ENCODE measurements at regions not wholly inside any gene's neighbourhood (a gene's known extent, or its start where the extent isn't known, plus 50 kb on each side); places are given as distances from the start of the nearest gene placed in this dataset.
A peak's percentile ranks its signal among the peaks of the same experiment; 100 is the strongest.

DNA sequence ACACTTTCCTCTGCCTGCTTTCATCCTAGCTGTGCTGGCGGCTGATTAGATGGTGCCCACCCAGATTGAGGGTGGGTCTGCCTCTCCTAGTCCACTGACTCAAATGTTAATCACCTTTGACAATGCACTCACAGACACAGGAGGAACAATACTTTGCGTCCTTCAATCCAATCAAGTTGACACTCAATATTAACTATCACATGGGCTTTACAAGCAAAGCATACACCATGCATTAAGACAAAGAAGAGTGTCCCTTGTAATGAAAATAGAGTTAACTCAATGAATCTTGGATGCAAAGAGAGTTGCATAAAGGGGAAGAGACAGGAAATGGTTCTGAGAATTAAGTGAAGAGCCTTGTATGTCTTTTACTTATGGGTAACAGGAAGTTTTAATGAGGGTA is 298.7 kb upstream of the BRINP1 start:
- DNase-seq = no peak
- intact Hi-C loops (cut with DNase I, micrococcal nuclease) = no loop called here
- ATAC-seq = no peak

DNA sequence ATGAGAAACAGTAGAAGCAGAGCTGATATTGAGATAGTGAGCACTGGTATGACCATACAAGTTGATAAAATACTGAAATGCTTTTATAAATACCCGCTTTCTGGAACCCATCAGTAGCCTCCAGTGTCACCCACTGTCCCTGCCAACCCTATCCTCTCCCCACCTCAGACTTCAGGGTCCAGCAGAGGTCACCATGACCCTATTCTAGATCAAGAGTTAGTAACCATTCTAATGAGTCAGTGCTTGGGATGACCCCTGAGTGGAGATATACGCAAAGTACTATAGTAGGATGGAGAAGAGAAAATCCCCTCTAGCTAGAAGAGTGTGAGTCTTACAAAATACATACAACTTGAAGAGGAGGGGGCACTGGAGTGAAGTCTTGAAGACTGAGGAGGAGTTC is 297.9 kb upstream of the BRINP1 start:
- no peak for ATAC-seq
- intact Hi-C loops (cut with DNase I, micrococcal nuclease) = no loop called here
- no peak for DNase-seq

DNA sequence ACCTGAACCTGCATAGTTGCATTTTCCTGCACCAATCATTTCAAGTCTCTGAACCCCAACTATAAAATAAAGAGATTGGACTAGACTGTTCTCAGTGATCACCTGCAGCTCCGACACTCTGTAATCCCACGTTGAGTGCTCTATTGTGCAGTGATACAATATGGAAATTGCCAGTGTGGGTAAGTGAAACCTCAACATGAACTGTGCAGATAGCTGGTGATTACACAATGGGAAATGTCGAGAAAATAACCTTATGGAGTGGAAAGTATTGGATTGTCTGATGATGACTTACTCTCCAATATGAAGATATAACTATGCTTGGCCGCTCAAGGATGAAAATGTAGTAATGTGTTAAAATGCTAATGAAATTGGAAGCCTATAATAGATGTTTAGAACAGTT is 293.1 kb upstream of the BRINP1 start:
- ATAC-seq (no peak), DNase-seq (no peak)
- intact Hi-C loops (cut with DNase I, micrococcal nuclease) = no loop called here

DNA sequence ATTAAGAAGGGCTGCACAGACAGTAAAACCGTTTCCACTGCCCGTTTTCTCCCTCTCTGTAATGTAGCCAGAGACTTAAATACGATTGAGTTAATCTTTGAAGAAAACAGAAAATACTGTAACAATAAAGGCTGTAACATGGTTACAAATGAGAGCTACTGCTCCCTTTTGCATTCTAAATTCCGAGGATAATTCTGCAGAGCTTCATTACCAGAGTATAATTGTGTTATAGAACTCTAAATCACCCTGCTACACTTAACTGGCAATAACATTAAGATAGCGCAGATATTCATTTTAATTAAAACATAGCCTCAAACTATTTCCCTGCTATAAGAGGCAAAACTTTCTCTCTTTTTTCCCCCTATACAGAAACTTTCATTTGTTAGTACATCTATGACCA is 283.7 kb upstream of the BRINP1 start:
- DNase-seq (no peak), ATAC-seq (no peak)
- intact Hi-C loops (cut with DNase I, micrococcal nuclease) = no loop called here

DNA sequence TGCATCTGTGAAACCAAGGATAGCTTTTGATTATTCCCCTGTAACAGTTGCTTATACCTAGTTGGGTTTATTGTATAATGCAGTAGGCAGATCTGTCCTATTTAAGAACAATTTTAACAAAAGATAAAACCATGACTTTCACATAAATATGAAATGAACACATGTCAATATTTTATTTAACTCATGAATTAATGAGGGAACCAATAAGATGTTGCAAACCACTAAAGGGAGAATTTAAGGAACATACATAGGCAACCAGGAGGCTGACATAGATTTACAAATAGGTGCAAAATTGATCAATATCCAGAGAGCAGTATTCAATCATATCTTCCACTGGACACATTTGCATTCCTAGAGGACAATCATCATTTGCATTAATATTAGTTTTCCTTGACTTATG is 280.0 kb upstream of the BRINP1 start:
- DNase-seq (no peak), ATAC-seq (no peak)
- intact Hi-C loops (cut with DNase I, micrococcal nuclease) = no loop called here

DNA sequence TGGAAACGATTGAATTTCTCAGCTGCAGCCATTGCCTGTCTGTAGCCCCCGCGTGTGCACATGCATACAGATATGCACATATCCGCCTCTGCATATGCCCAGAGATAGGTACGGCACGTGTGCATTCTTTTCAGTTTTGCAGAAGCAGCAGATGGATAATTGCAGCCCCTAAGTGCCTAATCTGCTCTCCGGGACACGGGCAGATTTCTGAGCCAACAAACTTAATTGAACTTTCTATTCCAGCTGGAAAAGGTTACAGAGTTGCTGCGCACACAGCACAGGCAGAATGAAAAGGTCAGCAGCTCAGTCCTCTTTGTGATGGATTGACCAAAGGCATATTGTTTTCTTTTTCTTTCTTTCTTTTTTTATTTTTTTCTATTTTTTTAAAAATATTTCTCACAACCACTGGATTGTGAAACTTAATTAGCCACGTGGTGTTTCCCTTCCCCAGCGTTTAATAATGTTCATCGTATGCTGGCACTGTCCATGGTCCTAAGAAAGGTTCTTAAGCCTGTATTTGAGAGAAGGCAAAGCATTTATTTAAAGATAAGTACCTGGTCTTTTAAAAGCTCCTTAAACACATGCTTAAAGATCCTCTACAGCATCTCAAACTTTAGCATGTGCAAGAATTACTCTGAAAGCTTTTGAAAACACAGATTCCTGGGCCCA is 270.2 kb upstream of the BRINP1 start:
- intact Hi-C loops (cut with DNase I, micrococcal nuclease) = no loop called here
- ATAC-seq = no peak
- no peak for DNase-seq

DNA sequence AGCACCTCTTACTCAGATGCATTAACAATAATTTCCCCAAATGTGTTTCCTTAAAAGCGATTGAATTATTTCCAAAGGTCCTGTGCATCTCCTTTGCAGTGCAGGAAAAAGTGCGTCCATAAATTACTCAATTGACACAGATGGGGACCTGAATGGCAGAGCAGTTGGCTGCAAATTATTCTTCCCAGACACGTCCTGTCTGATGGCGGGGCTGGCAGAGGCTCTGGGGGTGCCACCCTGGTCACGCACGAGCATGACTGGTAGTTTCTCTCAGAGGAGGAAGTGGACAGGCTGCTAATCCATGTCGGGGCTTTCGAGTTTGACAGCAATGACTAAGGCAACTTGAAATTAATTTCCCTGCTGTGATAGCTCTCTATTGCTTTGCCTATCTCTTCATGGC is 264.8 kb upstream of the BRINP1 start:
- ATAC-seq = no peak
- intact Hi-C loops (cut with DNase I, micrococcal nuclease) = no loop called here

DNA sequence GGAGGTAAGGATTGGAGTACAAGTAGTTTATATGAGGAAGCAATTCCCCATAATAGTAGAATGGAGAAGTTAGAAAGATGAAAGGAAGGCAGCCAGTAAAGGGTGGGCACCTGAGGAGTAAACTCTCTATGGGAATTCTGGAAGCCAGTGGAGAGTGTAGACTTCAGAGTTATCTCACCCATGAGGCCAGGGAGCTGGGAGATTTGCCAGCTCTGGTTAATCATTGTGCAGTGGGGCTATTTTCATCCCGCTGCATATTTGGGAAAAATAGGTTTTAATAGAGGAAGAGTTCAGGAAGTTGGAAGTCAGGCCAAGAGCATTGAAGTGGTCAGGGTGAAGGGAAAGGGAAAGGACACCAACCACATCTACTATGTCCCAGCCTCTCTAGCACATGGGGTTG is 242.3 kb upstream of the BRINP1 start:
- ATAC-seq (no peak), DNase-seq (no peak)
- intact Hi-C loops (cut with DNase I, micrococcal nuclease) = no loop called here

More for the DNA sequence above, 264.8 kb upstream of the BRINP1 start:
- no peak for DNase-seq

DNA sequence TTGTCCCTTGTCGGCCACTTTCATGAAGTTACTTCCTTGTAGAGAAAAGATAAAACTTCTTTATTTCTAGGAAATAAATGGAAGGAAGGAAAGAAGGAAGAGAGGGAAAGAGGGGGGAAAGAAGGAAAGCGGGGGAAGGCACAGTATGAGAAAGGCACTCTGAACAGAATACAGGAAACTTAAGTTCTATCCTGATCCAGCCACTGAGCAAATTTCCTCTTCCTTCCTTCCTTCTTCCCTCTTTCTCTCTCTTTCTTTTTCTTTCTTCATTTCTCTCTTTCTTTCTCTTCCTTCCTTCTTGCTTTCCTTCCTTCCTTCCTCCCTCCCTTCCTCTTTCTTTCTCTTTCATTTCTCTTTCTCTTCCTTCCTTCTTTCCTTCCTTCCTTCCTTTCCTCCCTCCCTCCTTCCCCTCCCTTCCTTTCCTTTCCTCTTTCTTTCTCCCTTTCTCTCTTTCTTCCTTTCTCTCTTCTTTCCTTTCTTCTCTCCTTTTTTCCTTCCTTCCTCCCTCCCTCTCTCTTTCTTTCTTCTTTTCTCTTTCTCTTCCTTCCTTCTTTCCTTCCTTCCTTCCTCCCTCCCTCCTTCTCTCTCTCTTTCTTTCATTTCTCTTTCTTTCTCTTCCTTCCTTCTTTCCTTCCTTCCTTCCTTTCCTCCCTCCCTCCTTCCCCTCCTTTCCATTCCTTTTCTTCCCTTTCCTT is 240.2 kb upstream of the BRINP1 start:
- no peak for ATAC-seq
- intact Hi-C loops (cut with DNase I, micrococcal nuclease) = no loop called here
- DNase-seq = no peak

DNA sequence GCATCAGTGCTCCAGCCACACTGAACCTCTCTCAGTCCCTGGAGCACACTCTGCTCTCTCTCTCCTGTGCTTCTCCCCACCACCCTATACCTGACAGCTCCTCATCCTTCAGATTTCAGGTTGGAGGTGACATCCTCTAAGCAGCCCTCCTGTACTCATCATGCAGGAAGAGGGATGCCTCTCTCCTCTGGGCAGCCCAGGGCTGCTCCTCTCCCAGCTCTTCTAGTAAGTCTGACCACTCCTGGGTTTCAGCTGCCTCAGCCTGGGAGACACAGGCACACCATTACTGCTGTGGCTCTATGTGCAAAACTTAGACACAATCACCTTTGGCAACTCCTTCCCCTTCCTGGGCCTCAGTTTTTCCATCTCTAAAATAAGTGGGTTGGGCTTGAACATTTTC is 232.4 kb upstream of the BRINP1 start:
- intact Hi-C loops (cut with DNase I, micrococcal nuclease) = no loop called here
- ATAC-seq = no peak
- no peak for DNase-seq

DNA sequence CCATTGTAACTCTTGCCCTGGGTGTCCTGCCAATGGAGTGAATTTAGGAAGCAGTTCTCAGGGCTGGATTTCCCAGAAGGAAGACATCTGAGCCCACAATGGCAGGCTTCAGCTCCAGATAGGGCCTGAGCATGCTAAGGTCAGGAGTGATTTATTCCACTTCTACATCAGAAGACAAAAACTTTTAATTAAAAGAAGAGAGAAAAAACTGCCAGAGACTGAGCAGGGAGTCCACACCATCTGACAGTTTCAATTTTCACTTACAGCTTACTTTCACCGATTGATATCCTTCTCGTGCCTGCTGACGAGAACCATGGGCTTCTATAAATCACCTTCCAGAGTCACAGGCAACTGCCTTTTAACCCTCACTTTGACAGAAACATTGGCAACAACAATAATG is 228.3 kb upstream of the BRINP1 start:
- ATAC-seq = no peak
- intact Hi-C loops (cut with DNase I, micrococcal nuclease) = no loop called here
- no peak for DNase-seq

DNA sequence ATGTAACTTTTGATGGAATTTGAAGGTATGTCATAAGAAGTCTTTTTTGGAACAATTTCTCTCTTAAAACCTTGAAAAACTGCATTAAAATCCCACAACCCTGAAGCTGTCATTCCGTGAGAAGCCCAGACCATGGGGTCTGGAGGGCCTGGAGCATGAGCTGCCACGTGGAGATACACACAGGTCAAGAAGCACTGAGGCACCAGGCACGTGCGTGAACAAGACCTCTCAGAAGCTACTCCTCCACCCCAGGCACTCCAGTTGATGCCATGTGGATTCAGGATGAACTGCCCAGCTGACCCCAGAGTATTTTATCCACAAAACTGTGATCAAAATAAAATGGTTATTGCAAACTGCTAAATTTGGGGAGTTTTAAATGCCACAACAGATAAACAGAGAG is 227.5 kb upstream of the BRINP1 start:
- intact Hi-C loops (cut with DNase I, micrococcal nuclease) = no loop called here
- ATAC-seq (no peak), DNase-seq (no peak)

DNA sequence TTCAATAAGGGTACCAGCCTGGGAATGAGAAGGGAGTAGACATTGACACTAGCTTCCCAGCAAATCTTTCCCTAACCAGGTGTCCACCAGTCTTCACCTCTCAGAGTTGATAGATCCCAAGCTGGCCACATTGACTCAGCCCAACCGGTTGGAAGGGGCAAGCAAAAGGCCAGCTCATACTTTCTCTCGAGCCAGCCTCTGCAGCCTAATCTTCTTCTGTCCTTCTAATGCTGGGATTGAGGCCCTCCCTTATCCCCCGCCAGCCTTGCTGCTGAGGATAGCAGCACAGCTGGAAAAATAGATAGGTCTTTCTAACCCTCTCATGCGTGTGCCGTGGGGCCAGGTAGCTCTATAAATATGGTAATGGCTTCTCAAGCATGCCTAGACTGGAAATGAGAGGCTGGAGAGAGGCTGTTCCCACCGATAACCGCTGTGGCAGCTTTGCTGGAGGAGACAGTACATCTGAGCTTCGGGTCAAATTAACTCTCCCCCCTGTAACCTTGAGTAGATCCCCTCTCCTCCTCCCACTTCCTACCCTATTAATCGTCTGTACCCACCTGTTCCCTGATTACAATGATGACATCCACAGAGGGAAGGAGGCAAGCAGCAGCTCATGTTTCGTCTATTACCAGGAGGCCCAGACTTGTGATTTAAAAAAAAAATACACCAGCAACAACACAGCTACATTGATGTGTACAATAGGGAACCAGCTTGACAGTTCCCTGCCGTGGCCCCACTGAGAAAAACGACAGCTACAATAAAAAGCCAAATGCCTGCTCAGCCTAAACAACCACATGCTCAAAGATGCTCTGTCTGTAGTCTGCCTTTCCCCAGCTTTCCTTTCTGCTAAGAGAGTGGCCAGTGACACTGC is 219.9 kb upstream of the BRINP1 start:
- ATAC-seq (no peak), DNase-seq (no peak)
- intact Hi-C loops (cut with DNase I, micrococcal nuclease) = no loop called here

DNA sequence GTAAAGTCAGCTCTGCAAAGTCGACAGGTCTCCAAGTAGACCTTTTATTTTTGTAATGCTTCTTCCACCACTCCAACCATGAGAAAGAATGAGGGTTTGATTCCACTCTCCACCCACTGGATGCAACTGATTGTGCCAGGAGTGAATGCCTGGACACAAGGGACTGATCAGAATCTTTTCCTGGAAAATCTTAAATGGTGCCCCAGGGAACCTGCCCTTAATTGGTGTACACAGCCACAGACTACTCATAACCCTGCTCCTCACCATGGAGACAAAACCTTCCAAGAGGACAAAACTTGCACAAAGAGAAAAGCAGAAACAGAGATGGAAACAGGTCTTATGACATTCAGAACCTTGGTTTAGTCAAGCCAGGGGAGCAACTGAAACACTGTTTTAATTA is 208.6 kb upstream of the BRINP1 start:
- no peak for DNase-seq
- no peak for ATAC-seq
- intact Hi-C loops (cut with DNase I, micrococcal nuclease) = no loop called here

DNA sequence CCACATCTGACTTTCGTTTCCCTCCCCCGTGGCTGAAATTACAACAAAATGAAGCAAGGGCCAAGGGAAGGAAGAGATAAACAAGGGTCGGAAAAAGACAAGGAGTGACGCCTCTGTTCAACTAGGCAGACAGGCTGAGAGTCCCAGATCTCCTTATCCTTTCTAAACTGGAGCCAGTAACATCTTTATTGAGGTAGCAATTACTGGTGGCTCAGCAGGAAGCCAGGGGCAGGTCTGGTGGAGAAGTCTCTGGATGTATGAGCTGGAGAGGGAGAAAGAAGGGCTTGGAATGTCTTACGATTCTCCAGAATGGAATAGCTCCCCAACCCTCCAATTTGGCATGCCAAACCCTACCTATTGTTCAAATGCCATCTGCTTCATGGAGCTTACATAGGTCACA is 190.8 kb upstream of the BRINP1 start:
- no peak for ATAC-seq
- DNase-seq = no peak
- intact Hi-C loops (cut with DNase I, micrococcal nuclease) = loop anchor here in 1 of 2 donors (5.0 kb wide), 1 partner anchor 407 kb away; no protein-coding TSS in a partner anchor

DNA sequence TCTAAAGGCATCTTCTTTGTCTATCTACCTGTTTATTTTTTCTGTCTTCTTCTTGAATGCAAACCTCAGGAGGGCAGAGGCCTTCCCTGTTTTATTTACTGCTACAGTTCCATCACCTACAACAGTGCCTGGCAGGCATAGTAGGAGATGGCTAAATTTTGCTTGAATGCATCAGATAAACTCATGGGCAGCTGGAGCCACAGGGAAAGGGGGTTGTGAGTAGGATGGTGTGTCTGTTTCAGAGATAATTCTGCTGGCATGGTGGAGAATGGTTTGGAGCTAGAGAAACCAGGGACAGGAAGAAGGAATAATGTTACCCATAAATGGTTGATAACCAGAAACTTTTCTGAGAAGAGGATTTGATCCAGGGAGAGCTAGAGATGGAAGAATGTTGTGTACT is 189.8 kb upstream of the BRINP1 start:
- intact Hi-C loops (cut with DNase I, micrococcal nuclease) = loop anchor here in 1 of 2 donors (5.0 kb wide), 1 partner anchor 408 kb away; no protein-coding TSS in a partner anchor
- DNase-seq = no peak
- no peak for ATAC-seq

DNA sequence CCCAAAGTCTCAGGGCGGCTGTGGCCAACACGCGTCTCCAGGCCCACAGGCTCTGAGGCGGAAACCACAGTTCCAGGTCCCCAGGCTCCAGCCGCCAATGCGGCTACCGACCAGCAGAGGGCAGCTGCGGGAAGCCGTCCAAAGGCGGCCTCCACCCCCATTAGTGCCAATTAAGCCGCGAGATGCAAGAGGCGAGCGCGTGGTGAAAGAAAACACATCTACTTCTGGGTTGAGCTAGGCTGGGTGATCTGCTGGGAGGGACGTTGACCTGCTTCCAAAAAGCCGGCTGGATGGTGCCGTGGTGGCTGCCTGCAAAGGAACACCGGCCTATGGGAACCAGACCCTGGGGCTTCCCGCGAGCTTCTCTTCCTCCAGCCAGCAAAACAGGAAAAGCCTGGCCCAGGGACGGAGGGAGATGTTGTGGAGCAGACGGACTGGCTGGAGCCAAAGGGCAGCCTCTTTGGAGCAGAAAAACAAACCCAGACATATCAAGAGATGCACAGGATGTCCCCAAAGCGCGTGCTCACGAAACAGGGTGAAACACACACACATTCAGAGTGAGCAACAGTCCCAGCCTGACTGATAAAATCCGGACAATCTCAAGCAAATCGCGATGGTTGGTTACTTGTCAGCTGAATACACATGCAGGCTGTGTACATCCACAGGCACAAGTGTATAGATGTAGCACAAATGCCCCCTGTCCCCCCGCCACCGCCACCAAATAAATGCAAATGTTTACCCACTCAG is 187.1 kb upstream of the BRINP1 start:
- DNase-seq (peak; percentile 64 to 84), ATAC-seq (peak; percentile 96)
- intact Hi-C loops (cut with DNase I, micrococcal nuclease) = loop anchor here in 1 of 2 donors (5.0 kb wide), 1 partner anchor 411 kb away; no protein-coding TSS in a partner anchor

DNA sequence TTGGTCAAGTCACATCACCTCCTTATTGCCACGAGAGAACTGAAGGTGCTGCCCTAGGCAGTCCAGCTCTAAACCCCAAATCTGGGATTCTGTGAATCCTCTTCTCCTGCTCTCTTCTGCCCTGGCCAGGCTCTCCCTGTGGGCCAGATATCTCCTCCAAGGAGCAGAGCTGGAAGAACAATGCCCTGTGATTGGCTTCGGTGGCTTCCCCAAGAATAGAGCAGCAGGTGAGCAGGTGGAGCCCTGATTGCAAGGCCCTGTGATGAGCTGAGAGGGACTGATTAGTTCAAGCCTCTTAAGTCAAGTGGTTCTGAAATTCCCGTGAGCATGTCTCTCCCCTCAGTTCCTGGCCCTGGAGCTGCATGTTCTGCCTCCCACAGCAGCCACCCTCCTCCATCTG is 175.3 kb upstream of the BRINP1 start:
- intact Hi-C loops (cut with DNase I, micrococcal nuclease) = no loop called here
- DNase-seq (no peak), ATAC-seq (no peak)

DNA sequence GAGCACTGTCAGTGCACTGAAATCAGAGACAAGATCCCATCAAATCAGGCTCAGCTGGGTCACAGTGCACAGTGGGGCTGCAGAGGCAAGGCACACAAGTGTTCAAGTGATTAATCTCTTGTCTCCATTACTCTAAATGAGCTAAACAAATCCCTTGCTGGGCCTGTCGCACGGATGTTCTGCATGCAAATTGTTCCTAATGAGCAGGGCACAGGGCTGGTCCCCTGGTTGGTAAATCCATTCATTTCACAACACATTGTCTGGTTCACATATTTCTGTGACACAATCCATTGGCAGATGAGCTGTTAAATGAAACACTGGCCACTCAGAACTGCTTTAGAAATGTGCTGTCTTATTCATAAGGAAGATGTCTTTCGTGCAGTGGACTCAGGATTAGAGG is 167.9 kb upstream of the BRINP1 start:
- ATAC-seq = no peak
- DNase-seq = no peak
- intact Hi-C loops (cut with DNase I, micrococcal nuclease) = no loop called here

Measured in left colon (tissue), 2 donors.